ENCODE measurements at regions not wholly inside any gene's neighbourhood (a gene's known extent, or its start where the extent isn't known, plus 50 kb on each side); places are given as distances from the start of the nearest gene placed in this dataset.

DNA sequence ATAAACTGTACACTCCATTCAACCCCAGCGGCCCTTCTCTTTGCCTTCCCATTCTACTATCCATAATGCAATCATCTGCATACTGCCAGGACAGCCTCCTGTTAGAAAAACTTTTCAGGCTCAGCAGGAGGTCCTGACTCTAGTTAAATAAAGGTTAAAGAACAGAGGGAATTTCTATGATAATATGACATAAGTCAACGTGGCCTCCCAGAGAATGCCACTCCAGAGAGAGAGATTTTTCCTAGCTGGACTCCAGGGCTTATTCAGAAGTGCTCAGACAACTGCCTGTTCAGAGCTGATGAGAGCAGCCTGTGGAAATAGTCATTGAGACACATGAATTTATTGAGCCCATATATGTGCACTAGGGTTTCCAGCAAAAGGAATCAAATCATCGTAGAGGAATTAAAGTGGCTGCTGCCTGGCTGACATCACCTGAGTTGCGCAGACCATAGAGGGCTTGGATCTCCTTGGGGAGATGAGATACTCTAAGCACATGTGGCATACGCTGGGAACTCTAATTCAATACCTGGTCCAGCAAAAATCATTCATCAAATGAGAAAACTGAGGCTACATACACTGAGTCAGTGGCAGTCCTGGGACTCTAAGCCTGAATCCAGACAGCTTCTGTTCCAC is 736.2 kb downstream of the PTPRU start:
- Histone ChIP-seq H3K4me2 (ENCODE audit: low read depth, low read length) (no peak overlapping the region), H3K27me3 (ENCODE audit: control insufficient read depth in 1 of 2, insufficient read depth in 2 of 2, low read length in 2 of 2) (no peaks in the 10 kb centered on the region), H3K4me1 (ENCODE audit: insufficient read depth, low read length) (no peaks in the 10 kb centered on the region), H4K20me1 (ENCODE audit: insufficient read depth, low read length) (no peaks in the 10 kb centered on the region), H3K79me2 (ENCODE audit: insufficient read depth, low read length) (no peaks in the 10 kb centered on the region), H2AFZ (ENCODE audit: low read length) (no peak overlapping the region), H3K36me3 (replicated peaks in 1 of 2; ENCODE audit: control insufficient read depth in 1 of 2, insufficient read depth in 2 of 2, low read length in 2 of 2) (no peaks in the 10 kb centered on the region), H3K9me3 (ENCODE audit: low read length) (no peaks in the 10 kb centered on the region), H3K27ac (ENCODE audit: extremely low read length, insufficient read depth, low read length) (no peak overlapping the region), H3K9ac (ENCODE audit: insufficient read depth, low read depth, low read length) (no peak overlapping the region), H3K4me3 (replicated peaks in 1 of 3; ENCODE audit: insufficient read depth in 1 of 3, low read depth in 2 of 3, low read length in 3 of 3) (no peak overlapping the region)
- 7% methylated on average over 5 of the region's 5 CpGs for WGBS (ENCODE audit: low lambda C conversion rate)
- DNase-seq (ENCODE audit: low spot score), result no peak
- intact Hi-C loops (cut with micrococcal nuclease; ENCODE audit: unreplicated experiment) (no loop called here), in situ Hi-C loops (cut with HindIII; ENCODE audit: extremely low pct_ligation_motif_present, low pct_unique_long_range_greater_than_20kb) (no loop called here)
- ATAC-seq, result no peak
- ChIA-PET POLR2A (no interaction called here), CTCF (ENCODE audit: low intra/inter-chr PET ratio, low total read pairs) (no interaction called here)
- FAIRE-seq, result no peak
- BruUV-seq (replicated peaks), result no TSS peak
- TF ChIP-seq ELF1 (CRISPR knock-in tag; IDR thresholded peaks at IDR 0.05), result no peak
- TF ChIP-seq PLRG1 (conservative IDR thresholded peaks at IDR 0.05), result no peak
- TF ChIP-seq PRMT3 (CRISPR knock-in tag; IDR thresholded peaks at IDR 0.05; ENCODE audit: borderline replicate concordance, low read depth), result no peak
- TF ChIP-seq ZNF605 (CRISPR knock-in tag; IDR thresholded peaks at IDR 0.05), result no peak
- TF ChIP-seq, protein P1, sequence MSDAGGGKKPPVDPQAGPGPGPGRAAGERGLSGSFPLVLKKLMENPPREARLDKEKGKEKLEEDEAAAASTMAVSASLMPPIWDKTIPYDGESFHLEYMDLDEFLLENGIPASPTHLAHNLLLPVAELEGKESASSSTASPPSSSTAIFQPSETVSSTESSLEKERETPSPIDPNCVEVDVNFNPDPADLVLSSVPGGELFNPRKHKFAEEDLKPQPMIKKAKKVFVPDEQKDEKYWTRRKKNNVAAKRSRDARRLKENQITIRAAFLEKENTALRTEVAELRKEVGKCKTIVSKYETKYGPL (CRISPR knock-in tag; IDR thresholded peaks at IDR 0.05), result no peak

DNA sequence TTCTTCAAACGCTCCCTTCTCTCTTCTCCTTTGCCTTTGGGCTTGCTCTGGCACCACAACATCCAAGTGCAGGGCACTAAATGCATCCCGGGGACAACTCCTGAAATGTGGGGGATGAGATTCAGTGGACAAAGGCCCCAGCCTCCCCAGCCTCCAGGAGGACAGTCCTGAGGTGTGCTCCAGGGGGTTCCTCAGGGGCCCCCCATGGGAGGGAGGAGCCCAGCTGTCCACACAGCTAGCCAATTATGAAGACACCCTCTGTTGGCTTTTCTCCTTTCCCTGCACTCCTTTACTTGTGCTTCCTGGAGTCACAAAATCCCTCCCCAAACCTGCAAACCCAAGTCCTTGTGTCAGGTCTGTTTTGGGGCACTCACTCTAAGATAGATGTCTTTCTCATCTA is 735.4 kb downstream of the PTPRU start:
- Histone ChIP-seq H2AFZ (ENCODE audit: low read length) (no peak overlapping the region), H3K27ac (ENCODE audit: extremely low read length, insufficient read depth, low read length) (no peak overlapping the region), H3K36me3 (replicated peaks in 1 of 2; ENCODE audit: control insufficient read depth in 1 of 2, insufficient read depth in 2 of 2, low read length in 2 of 2) (no peaks in the 10 kb centered on the region), H3K9ac (ENCODE audit: insufficient read depth, low read depth, low read length) (no peak overlapping the region), H3K79me2 (ENCODE audit: insufficient read depth, low read length) (no peaks in the 10 kb centered on the region), H3K27me3 (ENCODE audit: control insufficient read depth in 1 of 2, insufficient read depth in 2 of 2, low read length in 2 of 2) (no peaks in the 10 kb centered on the region), H3K4me2 (ENCODE audit: low read depth, low read length) (no peak overlapping the region), H3K4me3 (replicated peaks in 1 of 3; ENCODE audit: insufficient read depth in 1 of 3, low read depth in 2 of 3, low read length in 3 of 3) (no peak overlapping the region), H4K20me1 (ENCODE audit: insufficient read depth, low read length) (no peaks in the 10 kb centered on the region), H3K9me3 (ENCODE audit: low read length) (no peaks in the 10 kb centered on the region), H3K4me1 (ENCODE audit: insufficient read depth, low read length) (no peaks in the 10 kb centered on the region)
- no peak for ATAC-seq
- no TSS peak for BruUV-seq (replicated peaks)
- 0% methylated on average over 2 of the region's 2 CpGs for WGBS (ENCODE audit: low lambda C conversion rate)
- no peak for FAIRE-seq
- intact Hi-C loops (cut with micrococcal nuclease; ENCODE audit: unreplicated experiment) (no loop called here), in situ Hi-C loops (cut with HindIII; ENCODE audit: extremely low pct_ligation_motif_present, low pct_unique_long_range_greater_than_20kb) (no loop called here)
- POLR2A ChIA-PET, result no interaction called here
- CTCF ChIA-PET (ENCODE audit: low intra/inter-chr PET ratio, low total read pairs), result no interaction called here
- no peak for DNase-seq (ENCODE audit: low spot score)
- TF ChIP-seq ZNF263 (CRISPR knock-in tag; IDR thresholded peaks at IDR 0.05), result no peak
- no peak for TF ChIP-seq ZNF124 (CRISPR knock-in tag; IDR thresholded peaks at IDR 0.05)
- TF ChIP-seq, protein P2, sequence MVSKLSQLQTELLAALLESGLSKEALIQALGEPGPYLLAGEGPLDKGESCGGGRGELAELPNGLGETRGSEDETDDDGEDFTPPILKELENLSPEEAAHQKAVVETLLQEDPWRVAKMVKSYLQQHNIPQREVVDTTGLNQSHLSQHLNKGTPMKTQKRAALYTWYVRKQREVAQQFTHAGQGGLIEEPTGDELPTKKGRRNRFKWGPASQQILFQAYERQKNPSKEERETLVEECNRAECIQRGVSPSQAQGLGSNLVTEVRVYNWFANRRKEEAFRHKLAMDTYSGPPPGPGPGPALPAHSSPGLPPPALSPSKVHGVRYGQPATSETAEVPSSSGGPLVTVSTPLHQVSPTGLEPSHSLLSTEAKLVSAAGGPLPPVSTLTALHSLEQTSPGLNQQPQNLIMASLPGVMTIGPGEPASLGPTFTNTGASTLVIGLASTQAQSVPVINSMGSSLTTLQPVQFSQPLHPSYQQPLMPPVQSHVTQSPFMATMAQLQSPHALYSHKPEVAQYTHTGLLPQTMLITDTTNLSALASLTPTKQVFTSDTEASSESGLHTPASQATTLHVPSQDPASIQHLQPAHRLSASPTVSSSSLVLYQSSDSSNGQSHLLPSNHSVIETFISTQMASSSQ (IDR thresholded peaks at IDR 0.05; ENCODE audit: low read depth), result no peak
- TF ChIP-seq, protein P2 (CRISPR knock-in tag; IDR thresholded peaks at IDR 0.05; ENCODE audit: borderline replicate concordance), result no peak
- no peak for TF ChIP-seq FOXK1 (CRISPR knock-in tag; IDR thresholded peaks at IDR 0.05; ENCODE audit: borderline replicate concordance, low read depth)
- TF ChIP-seq ZFP36L2 (CRISPR knock-in tag; IDR thresholded peaks at IDR 0.05), result no peak
- TF ChIP-seq ZNF614 (CRISPR knock-in tag; IDR thresholded peaks at IDR 0.05; ENCODE audit: borderline replicate concordance), result no peak
- TF ChIP-seq ZBTB7A (CRISPR knock-in tag; IDR thresholded peaks at IDR 0.05), result no peak
- no peak for TF ChIP-seq RNF2 (conservative IDR thresholded peaks at IDR 0.05; ENCODE audit: low read depth)
- no peak for TF ChIP-seq MEIS1 (CRISPR knock-in tag; IDR thresholded peaks at IDR 0.05; ENCODE audit: borderline replicate concordance)
- no peak for TF ChIP-seq KAT2B (IDR thresholded peaks at IDR 0.05; ENCODE audit: borderline replicate concordance, low read depth, low read length)
- no peak for TF ChIP-seq ZEB1 (IDR thresholded peaks at IDR 0.05; ENCODE audit: insufficient replicate concordance, low read depth)
